ENCODE measurements at regions not wholly inside any gene's neighbourhood (a gene's known extent, or its start where the extent isn't known, plus 50 kb on each side); places are given as distances from the start of the nearest gene placed in this dataset.

DNA sequence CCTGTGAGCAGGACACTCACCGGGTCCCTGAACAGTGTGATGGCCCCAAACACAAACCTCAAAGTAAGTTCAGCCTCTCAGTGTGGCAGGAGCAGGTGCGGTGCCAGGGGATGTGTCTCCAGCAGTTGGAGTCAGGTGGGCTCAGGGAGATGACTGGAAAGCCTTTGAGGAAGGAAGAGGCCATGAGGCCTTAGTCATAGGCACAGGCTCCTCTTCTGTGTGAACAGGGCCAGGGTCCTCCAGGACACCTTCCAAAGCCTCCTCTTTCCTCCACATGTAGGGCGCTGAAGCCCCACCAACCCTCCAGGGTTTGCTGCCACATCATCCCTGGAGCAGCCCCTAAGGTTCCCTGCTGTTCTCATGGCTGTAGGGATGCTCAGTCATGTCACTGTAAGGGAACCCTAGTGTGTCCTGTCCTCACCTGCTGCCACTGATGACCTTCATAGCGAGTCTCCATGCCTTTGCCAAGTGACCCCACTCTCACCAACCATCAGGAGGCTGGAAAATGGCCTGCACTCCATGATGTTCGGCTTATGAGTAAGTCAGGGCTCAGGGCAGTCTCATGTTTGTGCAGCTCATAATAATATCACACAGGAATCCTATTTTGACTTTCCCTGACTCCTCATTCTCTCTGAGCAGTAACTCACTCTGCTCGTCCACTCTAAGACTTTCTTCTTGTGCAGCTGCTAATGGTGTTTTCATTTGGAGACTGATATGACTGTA lies 1152.9 kb downstream of the RPIA start:
- H3K27ac ChIP-seq (ENCODE audit: low read length), result no peak overlapping the region
- intact Hi-C loops (cut with micrococcal nuclease; ENCODE audit: unreplicated experiment), result no loop called here
- no peak for DNase-seq (ENCODE audit: low read depth, low spot score)
- ChIA-PET CTCF (no interaction called here), POLR2A (no interaction called here)
- no TSS peak for BruUV-seq (replicated peaks)
- no peak overlapping the region for H3K4me3 ChIP-seq (ENCODE audit: low read depth in 2 of 2, low read length in 2 of 2)
- no peaks in the 10 kb centered on the region for H3K36me3 ChIP-seq (ENCODE audit: control insufficient read depth, insufficient read depth, low read length)
- no peak for TF ChIP-seq TCF7L2 (IDR thresholded peaks at IDR 0.05; ENCODE audit: low read depth, low read length)
- TF ChIP-seq CTCF (IDR thresholded peaks at IDR 0.05), result no peak
- TF ChIP-seq POLR2AphosphoS5 (IDR thresholded peaks at IDR 0.05; ENCODE audit: low read depth, low read length), result no peak
- TF ChIP-seq, protein P1, sequence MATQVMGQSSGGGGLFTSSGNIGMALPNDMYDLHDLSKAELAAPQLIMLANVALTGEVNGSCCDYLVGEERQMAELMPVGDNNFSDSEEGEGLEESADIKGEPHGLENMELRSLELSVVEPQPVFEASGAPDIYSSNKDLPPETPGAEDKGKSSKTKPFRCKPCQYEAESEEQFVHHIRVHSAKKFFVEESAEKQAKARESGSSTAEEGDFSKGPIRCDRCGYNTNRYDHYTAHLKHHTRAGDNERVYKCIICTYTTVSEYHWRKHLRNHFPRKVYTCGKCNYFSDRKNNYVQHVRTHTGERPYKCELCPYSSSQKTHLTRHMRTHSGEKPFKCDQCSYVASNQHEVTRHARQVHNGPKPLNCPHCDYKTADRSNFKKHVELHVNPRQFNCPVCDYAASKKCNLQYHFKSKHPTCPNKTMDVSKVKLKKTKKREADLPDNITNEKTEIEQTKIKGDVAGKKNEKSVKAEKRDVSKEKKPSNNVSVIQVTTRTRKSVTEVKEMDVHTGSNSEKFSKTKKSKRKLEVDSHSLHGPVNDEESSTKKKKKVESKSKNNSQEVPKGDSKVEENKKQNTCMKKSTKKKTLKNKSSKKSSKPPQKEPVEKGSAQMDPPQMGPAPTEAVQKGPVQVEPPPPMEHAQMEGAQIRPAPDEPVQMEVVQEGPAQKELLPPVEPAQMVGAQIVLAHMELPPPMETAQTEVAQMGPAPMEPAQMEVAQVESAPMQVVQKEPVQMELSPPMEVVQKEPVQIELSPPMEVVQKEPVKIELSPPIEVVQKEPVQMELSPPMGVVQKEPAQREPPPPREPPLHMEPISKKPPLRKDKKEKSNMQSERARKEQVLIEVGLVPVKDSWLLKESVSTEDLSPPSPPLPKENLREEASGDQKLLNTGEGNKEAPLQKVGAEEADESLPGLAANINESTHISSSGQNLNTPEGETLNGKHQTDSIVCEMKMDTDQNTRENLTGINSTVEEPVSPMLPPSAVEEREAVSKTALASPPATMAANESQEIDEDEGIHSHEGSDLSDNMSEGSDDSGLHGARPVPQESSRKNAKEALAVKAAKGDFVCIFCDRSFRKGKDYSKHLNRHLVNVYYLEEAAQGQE (IDR thresholded peaks at IDR 0.05; ENCODE audit: insufficient read depth in 1 of 2, low read depth in 2 of 2, low read length in 1 of 2), result no peak
- TF ChIP-seq SIN3A (IDR thresholded peaks at IDR 0.05; ENCODE audit: borderline replicate concordance, insufficient read depth, low read depth, low read length), result no peak
- peaks cover 11% of the 10 kb centered on the region for H3K27me3 ChIP-seq (ENCODE audit: control insufficient read depth, insufficient read depth, low read length)
- in situ Hi-C loops (cut with HindIII; ENCODE audit: low pct_unique_long_range_greater_than_20kb, low sequenced_read_pairs), result no loop called here
- H3K4me1 ChIP-seq (ENCODE audit: control insufficient read depth, insufficient read depth, low read length), result no peaks in the 10 kb centered on the region
- ATAC-seq, result no peak
- no peaks in the 10 kb centered on the region for H3K9me3 ChIP-seq (ENCODE audit: control insufficient read depth, insufficient read depth, low read depth, low read length)

DNA sequence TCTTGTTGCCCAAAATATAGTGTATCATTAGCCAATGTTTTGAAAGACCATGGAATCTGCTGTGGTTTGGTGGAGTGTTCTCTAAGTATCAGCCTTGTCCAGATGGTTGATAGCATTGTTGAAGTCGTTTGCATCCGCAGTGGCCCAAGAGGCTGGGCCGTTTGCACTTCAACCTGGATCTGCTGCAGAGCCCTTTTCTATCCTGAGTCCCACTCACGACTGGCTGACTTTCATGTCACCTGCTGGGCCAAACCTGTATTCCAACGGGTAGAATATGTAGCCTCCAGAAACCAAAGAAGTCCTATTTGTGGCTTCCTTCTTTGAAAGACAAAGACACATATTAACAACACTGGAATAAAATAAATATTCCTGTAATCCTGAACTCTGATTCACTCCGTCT lies 1154.1 kb downstream of the RPIA start:
- H3K9me3 ChIP-seq (ENCODE audit: control insufficient read depth, insufficient read depth, low read depth, low read length), result no peaks in the 10 kb centered on the region
- DNase-seq (ENCODE audit: low read depth, low spot score) (no peak), ATAC-seq (no peak)
- CTCF ChIA-PET, result no interaction called here
- H3K36me3 ChIP-seq (ENCODE audit: control insufficient read depth, insufficient read depth, low read length), result no peaks in the 10 kb centered on the region
- TF ChIP-seq CTCF (IDR thresholded peaks at IDR 0.05), result no peak
- intact Hi-C loops (cut with micrococcal nuclease; ENCODE audit: unreplicated experiment) (no loop called here), in situ Hi-C loops (cut with HindIII; ENCODE audit: low pct_unique_long_range_greater_than_20kb, low sequenced_read_pairs) (no loop called here)
- peaks cover 18% of the 10 kb centered on the region for H3K27me3 ChIP-seq (ENCODE audit: control insufficient read depth, insufficient read depth, low read length)
- no TSS peak for BruUV-seq (replicated peaks)
- H3K4me1 ChIP-seq (ENCODE audit: control insufficient read depth, insufficient read depth, low read length), result no peaks in the 10 kb centered on the region
- POLR2A ChIA-PET, result no interaction called here
- no peak overlapping the region for H3K4me3 ChIP-seq (ENCODE audit: low read depth in 2 of 2, low read length in 2 of 2)
- no peak overlapping the region for H3K27ac ChIP-seq (ENCODE audit: low read length)

Data from Panc1 (cell line).